ENCODE measurements at regions not wholly inside any gene's neighbourhood (a gene's known extent, or its start where the extent isn't known, plus 50 kb on each side); places are given as distances from the start of the nearest gene placed in this dataset.

GRCh38 chr20:21968486-21968885, 263.0 kb downstream of the PAX1 start:
- no peaks in the 10 kb centered on the region for H3K36me3 Mint-ChIP-seq (ENCODE audit: low read depth)
- H3K4me3 Mint-ChIP-seq, result no peak overlapping the region
- peaks cover 6% of the 10 kb centered on the region for H3K9me3 Mint-ChIP-seq
- no peaks in the 10 kb centered on the region for H3K4me1 Mint-ChIP-seq
- intact Hi-C loops (cut with micrococcal nuclease), result no loop called here
- no peak overlapping the region for H3K27ac Mint-ChIP-seq
- ATAC-seq (ENCODE audit: low read depth) (no peak), DNase-seq (no peak)
- H3K27me3 Mint-ChIP-seq, result no peaks in the 10 kb centered on the region
- no peak for TF ChIP-seq CTCF (IDR thresholded peaks at IDR 0.05)
- ChIA-PET POLR2A (no interaction called here), CTCF (no interaction called here)

- H3K9me3 Mint-ChIP-seq, result peaks cover 7% of the 10 kb centered on the region
- ATAC-seq (ENCODE audit: low read depth), result no peak
- TF ChIP-seq CTCF (IDR thresholded peaks at IDR 0.05), result no peak
- H3K27me3 Mint-ChIP-seq, result no peaks in the 10 kb centered on the region
- H3K36me3 Mint-ChIP-seq (ENCODE audit: low read depth), result no peaks in the 10 kb centered on the region
- intact Hi-C loops (cut with micrococcal nuclease), result no loop called here
- ChIA-PET POLR2A (no interaction called here), CTCF (no interaction called here)
- H3K4me1 Mint-ChIP-seq, result no peaks in the 10 kb centered on the region
- H3K27ac Mint-ChIP-seq, result no peak overlapping the region
- DNase-seq, result no peak
- H3K4me3 Mint-ChIP-seq, result no peak overlapping the region
Observed at GRCh38 chr20:21967481-21967880, 262.0 kb downstream of the PAX1 start.

- no peak overlapping the region for H3K27ac Mint-ChIP-seq
- no peaks in the 10 kb centered on the region for H3K4me1 Mint-ChIP-seq
- ATAC-seq (ENCODE audit: low read depth) (no peak), DNase-seq (no peak)
- CTCF ChIA-PET, result no interaction called here
- peaks cover 6% of the 10 kb centered on the region for H3K9me3 Mint-ChIP-seq
- H3K27me3 Mint-ChIP-seq, result no peaks in the 10 kb centered on the region
- no peak for TF ChIP-seq CTCF (IDR thresholded peaks at IDR 0.05)
- POLR2A ChIA-PET, result no interaction called here
- no peak overlapping the region for H3K4me3 Mint-ChIP-seq
- intact Hi-C loops (cut with micrococcal nuclease), result no loop called here
- H3K36me3 Mint-ChIP-seq (ENCODE audit: low read depth), result no peaks in the 10 kb centered on the region
Observed at GRCh38 chr20:21956591-21956990, 251.1 kb downstream of the PAX1 start.

- H3K4me3 Mint-ChIP-seq, result no peak overlapping the region
- DNase-seq, result no peak
- H3K27ac Mint-ChIP-seq, result no peak overlapping the region
- H3K9me3 Mint-ChIP-seq, result peaks cover 4% of the 10 kb centered on the region
- H3K4me1 Mint-ChIP-seq, result no peaks in the 10 kb centered on the region
- no peak for TF ChIP-seq CTCF (IDR thresholded peaks at IDR 0.05)
- no peaks in the 10 kb centered on the region for H3K27me3 Mint-ChIP-seq
- H3K36me3 Mint-ChIP-seq (ENCODE audit: low read depth), result no peaks in the 10 kb centered on the region
- intact Hi-C loops (cut with micrococcal nuclease), result no loop called here
- ATAC-seq (ENCODE audit: low read depth), result no peak
- POLR2A ChIA-PET, result no interaction called here
- CTCF ChIA-PET, result no interaction called here
Observed at GRCh38 chr20:21947406-21947805, 241.9 kb downstream of the PAX1 start.

GRCh38 chr20:21944227-21944626, 238.8 kb downstream of the PAX1 start:
- no peak for ATAC-seq (ENCODE audit: low read depth)
- Mint-ChIP-seq H3K36me3 (ENCODE audit: low read depth) (no peaks in the 10 kb centered on the region), H3K9me3 (peaks cover 2% of the 10 kb centered on the region), H3K27me3 (no peaks in the 10 kb centered on the region), H3K4me1 (no peaks in the 10 kb centered on the region), H3K27ac (no peak overlapping the region), H3K4me3 (no peak overlapping the region)
- intact Hi-C loops (cut with micrococcal nuclease), result no loop called here
- TF ChIP-seq CTCF (IDR thresholded peaks at IDR 0.05), result no peak
- DNase-seq, result no peak
- ChIA-PET CTCF (no interaction called here), POLR2A (no interaction called here)
